IMR-90 (cell line): ENCODE measurements at regions not wholly inside any gene's neighbourhood (a gene's known extent, or its start where the extent isn't known, plus 50 kb on each side); places are given as distances from the start of the nearest gene placed in this dataset.

Experiments used
- ATAC-seq: fragments of 200-7000 bp; cut with Tn5 transposase; 2 replicates; pipeline ENCODE4 v1.9.1; 2020; ENCODE audit warnings: low read depth, mild to moderate bottlenecking, moderate library complexity
- BruUV-seq: library from RNA; stranded (reverse); fragments of 400-500 nt; replicated peaks from 2 replicates; lab custom pipeline; 2021; lab: Mats Ljungman, UMichigan
- CTCF ChIA-PET: fragments of 300-600 bp; formaldehyde crosslinking; extraction: SDS; loops from one replicate; lab custom pipeline; 2021; ENCODE audit warnings: antibody characterized with exemption; lab: Yijun Ruan, JAX
- POLR2A ChIA-PET: fragments of 300-600 bp; sonication (Branson Sonifier 250); formaldehyde crosslinking; loops from one replicate; lab custom pipeline; 2022; ENCODE audit warnings: antibody characterized with exemption; ENCODE audit not compliant: unreplicated experiment; lab: Charles Lee
- DNase-seq: peaks from one replicate; pipeline ENCODE4 v3.0.0; 2013
- H2AFZ ChIP-seq: replicated peaks from 2 replicates; pipeline ENCODE3; 2013; ENCODE audit warnings: low read length, mild to moderate bottlenecking; ENCODE audit not compliant: poor library complexity
- H2AK5ac ChIP-seq: 2 replicates; pipeline ENCODE4 v1.6.1; 2013; ENCODE audit warnings: low read depth, low read length, inconsistent platforms
- H2AK9ac ChIP-seq: replicated peaks from 2 replicates; pipeline ENCODE3; 2013; ENCODE audit warnings: mild to moderate bottlenecking, low read depth, low read length, moderate library complexity; ENCODE audit not compliant: poor library complexity
- H2BK120ac ChIP-seq: 2 replicates; pipeline ENCODE4 v1.6.1; 2013; ENCODE audit warnings: low read depth, low read length, inconsistent platforms
- H2BK15ac ChIP-seq: 3 replicates; pipeline ENCODE4 v1.6.1; 2013; ENCODE audit warnings: low read depth, low read length, inconsistent platforms
- H2BK20ac ChIP-seq: 2 replicates; pipeline ENCODE4 v1.6.1; 2013; ENCODE audit warnings: low read depth, mild to moderate bottlenecking, inconsistent platforms, low read length, moderate library complexity
- H2BK5ac ChIP-seq: 2 replicates; pipeline ENCODE4 v1.6.1; 2013; ENCODE audit warnings: mild to moderate bottlenecking, low read depth, low read length, inconsistent platforms; ENCODE audit not compliant: poor library complexity, severe bottlenecking
- H3K14ac ChIP-seq: replicated peaks from 2 replicates; pipeline ENCODE4 v1.6.1; 2013; ENCODE audit warnings: low read depth, low read length, inconsistent platforms
- H3K18ac ChIP-seq: 2 replicates; pipeline ENCODE4 v1.6.1; 2013; ENCODE audit warnings: low read depth, low read length, control low read depth
- H3K23ac ChIP-seq: 2 replicates; pipeline ENCODE4 v1.6.1; 2013; ENCODE audit warnings: low read depth, low read length, inconsistent platforms
- H3K27ac ChIP-seq: 2 replicates; pipeline ENCODE4 v1.5.1; 2013; ENCODE audit warnings: mild to moderate bottlenecking, control low read depth, low read length; ENCODE audit not compliant: insufficient read depth
- H3K27me3 ChIP-seq: 2 replicates; pipeline ENCODE4 v1.6.1; 2013; ENCODE audit warnings: low read length; ENCODE audit not compliant: control insufficient read depth, insufficient read depth
- H3K36me3 ChIP-seq: 2 replicates; pipeline ENCODE4 v1.6.1; 2013; ENCODE audit warnings: low read length, mixed read lengths; ENCODE audit not compliant: control insufficient read depth, insufficient read depth
- H3K4ac ChIP-seq: 2 replicates; pipeline ENCODE4 v1.6.1; 2013; ENCODE audit warnings: low read depth, low read length, inconsistent platforms
- H3K4me1 ChIP-seq: 2 replicates; pipeline ENCODE4 v1.6.1; 2013; ENCODE audit warnings: low read length, mixed read lengths; ENCODE audit not compliant: control insufficient read depth, insufficient read depth
- H3K4me2 ChIP-seq: 2 replicates; pipeline ENCODE4 v1.6.1; 2013; ENCODE audit warnings: low read depth, mild to moderate bottlenecking, control low read depth, low read length, moderate library complexity
- H3K4me3 ChIP-seq: 2 replicates; pipeline ENCODE4 v1.5.1; 2013; ENCODE audit warnings: low read depth, mild to moderate bottlenecking, control low read depth, low read length, moderate library complexity; ENCODE audit not compliant: insufficient read depth
- H3K56ac ChIP-seq: 2 replicates; pipeline ENCODE4 v1.6.1; 2013; ENCODE audit warnings: low read length, inconsistent platforms; ENCODE audit not compliant: insufficient read depth; ENCODE audit errors: extremely low read depth
- H3K79me1 ChIP-seq, 2 experiments: 2 replicates each; pipeline ENCODE4 v1.6.1; 2013; ENCODE audit warnings: low read length in 2 of 2, inconsistent platforms in 1 of 2, low read depth in 1 of 2
- H3K9ac ChIP-seq: 2 replicates; pipeline ENCODE4 v1.6.1; 2013; ENCODE audit warnings: low read depth, low read length, control low read depth
- H3K9me1 ChIP-seq: 2 replicates; pipeline ENCODE4 v1.6.1; 2013; ENCODE audit warnings: low read length, inconsistent platforms; ENCODE audit not compliant: insufficient read depth
- H3K9me3 ChIP-seq: 2 replicates; pipeline ENCODE4 v1.6.1; 2013; ENCODE audit warnings: low read length; ENCODE audit not compliant: control insufficient read depth, insufficient read depth
- H4K20me1 ChIP-seq: 2 replicates; pipeline ENCODE4 v1.6.1; 2013; ENCODE audit warnings: low read length, inconsistent platforms; ENCODE audit not compliant: insufficient read depth
- H4K5ac ChIP-seq: 2 replicates; pipeline ENCODE4 v1.6.1; 2013; ENCODE audit warnings: mild to moderate bottlenecking, low read depth, low read length, control low read depth
- H4K8ac ChIP-seq, 2 experiments: 2 replicates each; pipeline ENCODE4 v1.6.1; 2013; ENCODE audit warnings: low read depth in 2 of 2, low read length in 2 of 2, control low read depth in 1 of 2, inconsistent platforms in 1 of 2
- H4K91ac ChIP-seq: 2 replicates; pipeline ENCODE4 v1.6.1; 2013; ENCODE audit warnings: low read depth, low read length, inconsistent platforms; ENCODE audit not compliant: insufficient read depth
- MXI1 ChIP-seq: IDR thresholded peaks from 2 replicates; pipeline ENCODE4 v1.6.1; 2012; ENCODE audit warnings: low read depth, mild to moderate bottlenecking, low read length, moderate library complexity, borderline replicate concordance
- RFX5 ChIP-seq: IDR thresholded peaks from 2 replicates; pipeline ENCODE4 v1.8.0; 2012; ENCODE audit warnings: low read depth, mild to moderate bottlenecking, low read length, moderate library complexity
- USF2 ChIP-seq: fragments of 150-350 bp; IDR thresholded peaks from 2 replicates; pipeline ENCODE4 v1.6.1; 2017; ENCODE audit warnings: mild to moderate bottlenecking, antibody characterized with exemption, low read length, low read depth
- WGBS, 2 experiments: methylation state at CpG; one replicate each; pipeline versions ENCODE4 v1.1.5 to v1.1.7; 2013; ENCODE audit warnings: missing lambda C conversion rate in 2 of 2; ENCODE audit not compliant: insufficient read length in 1 of 2; ENCODE audit errors: extremely low coverage in 2 of 2; 5-methylcytosine and 5-hydroxymethylcytosine counted together
- dilution Hi-C: fragments of 300-500 bp; cut with HindIII; formaldehyde crosslinking; loops from one replicate; pipeline ENCODE4 v1.14.3; 2018; ENCODE audit warnings: low sequenced_read_pairs; ENCODE audit not compliant: unreplicated experiment
- in situ Hi-C: fragments of 300-500 bp; cut with MboI; formaldehyde crosslinking; loops from 3 replicates; pipeline ENCODE4 v1.14.3; 2019; ENCODE audit warnings: low sequenced_read_pairs, inconsistent platforms, mixed read lengths
- intact Hi-C: fragments of 100-400 bp; cut with micrococcal nuclease; formaldehyde crosslinking; loops from 2 replicates; pipeline ENCODE4 v1.10.0; 2022

GRCh38 chr3:70517124-70517890 lies 204.9 kb upstream of the MDFIC2 start:
- Histone ChIP-seq H3K4ac (no peak overlapping the region), H3K4me3 (no peak overlapping the region), H2BK15ac (no peak overlapping the region), H4K5ac (no peak overlapping the region), H4K91ac (no peak overlapping the region), H3K4me2 (no peak overlapping the region), H2BK20ac (no peak overlapping the region), H4K20me1 (no peaks in the 10 kb centered on the region), H3K9ac (no peak overlapping the region), H3K9me1 (no peaks in the 10 kb centered on the region), H3K56ac (no peak overlapping the region), H2AK5ac (no peak overlapping the region), H3K4me1 (no peaks in the 10 kb centered on the region), H2BK120ac (no peak overlapping the region), H3K79me1 (no peaks in the 10 kb centered on the region), H4K8ac (no peak overlapping the region), H2AFZ (no peak overlapping the region), H2BK5ac (no peak overlapping the region), H3K14ac (no peak overlapping the region), H3K36me3 (no peaks in the 10 kb centered on the region), H3K23ac (no peak overlapping the region), H3K18ac (no peak overlapping the region), H3K27me3 (peaks cover 16% of the 10 kb centered on the region), H3K9me3 (no peaks in the 10 kb centered on the region), H3K27ac (no peak overlapping the region), H2AK9ac (no peak overlapping the region)
- dilution Hi-C loops, result no loop called here
- in situ Hi-C loops, result no loop called here
- POLR2A ChIA-PET, result no interaction called here
- CTCF ChIA-PET, result no interaction called here
- ATAC-seq, result no peak
- no CpG with 5 or more reads among the region's 3 CpGs for WGBS, 2 experiments
- no peak for DNase-seq
- intact Hi-C loops, result loop anchor here (10.0 kb wide), 1 partner anchor 443 kb away; no protein-coding TSS in a partner anchor
- TF ChIP-seq USF2, result no peak
- no peak for TF ChIP-seq MXI1
- no peak for TF ChIP-seq RFX5
- BruUV-seq, result no TSS peak
